SJCRH30 (cell line): ENCODE measurements at regions not wholly inside any gene's neighbourhood (a gene's known extent, or its start where the extent isn't known, plus 50 kb on each side); places are given as distances from the start of the nearest gene placed in this dataset.

ENCODE experiments used
- DNase-seq, 2 experiments: peaks; one replicate each; pipeline ENCODE4 v3.0.0-alpha.2; 2015 to 2020
- H3K27ac ChIP-seq: fragments of 250-450 bp; sonication (Bioruptor Pico); 2 replicates; pipeline ENCODE4 v1.5.1; 2020; ENCODE audit warnings: mild to moderate bottlenecking, moderate library complexity
- H3K27me3 ChIP-seq: fragments of 250-450 bp; sonication (Bioruptor Pico); 2 replicates; pipeline ENCODE4 v1.5.1; 2020; ENCODE audit warnings: mild to moderate bottlenecking, moderate library complexity
- H3K36me3 ChIP-seq: fragments of 250-450 bp; sonication (Bioruptor Pico); 2 replicates; pipeline ENCODE4 v1.5.1; 2020; ENCODE audit warnings: mild to moderate bottlenecking, moderate library complexity
- H3K4me1 ChIP-seq: fragments of 250-450 bp; sonication (Bioruptor Pico); 2 replicates; pipeline ENCODE4 v1.5.1; 2020; ENCODE audit warnings: mild to moderate bottlenecking, moderate library complexity
- H3K4me3 ChIP-seq: fragments of 250-450 bp; sonication (Bioruptor Pico); 2 replicates; pipeline ENCODE4 v1.5.1; 2020; ENCODE audit warnings: mild to moderate bottlenecking, moderate library complexity
- H3K9me3 ChIP-seq: fragments of 250-450 bp; sonication (Bioruptor Pico); replicated peaks from 2 replicates; pipeline ENCODE4 v1.5.1; 2020; ENCODE audit warnings: mild to moderate bottlenecking, moderate library complexity

DNA sequence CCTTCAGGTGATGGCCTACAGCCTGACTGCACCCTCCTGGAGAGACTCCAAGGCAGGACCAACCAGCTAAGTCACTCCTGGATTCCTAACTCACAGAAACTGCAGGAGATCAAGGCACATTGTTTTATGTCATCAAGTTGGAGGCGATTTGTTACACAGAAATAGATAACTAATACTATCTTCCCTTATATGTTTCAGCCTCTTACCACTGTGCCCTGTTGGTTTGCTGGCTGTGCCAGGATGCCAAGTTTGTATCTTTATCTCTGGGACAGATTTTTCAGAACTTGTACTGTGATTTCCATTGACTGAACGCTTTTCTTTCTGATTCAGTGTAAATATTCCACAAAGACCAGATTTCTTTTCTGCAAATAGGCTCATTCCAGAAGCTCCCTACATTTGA is 76.2 kb upstream of the OPCML start:
- no peak for DNase-seq
- H3K27me3 ChIP-seq, result no peaks in the 10 kb centered on the region
- H3K36me3 ChIP-seq, result no peaks in the 10 kb centered on the region
- no peaks in the 10 kb centered on the region for H3K9me3 ChIP-seq
- no peak overlapping the region for H3K4me3 ChIP-seq
- H3K4me1 ChIP-seq, result no peaks in the 10 kb centered on the region
- H3K27ac ChIP-seq, result no peak overlapping the region

DNA sequence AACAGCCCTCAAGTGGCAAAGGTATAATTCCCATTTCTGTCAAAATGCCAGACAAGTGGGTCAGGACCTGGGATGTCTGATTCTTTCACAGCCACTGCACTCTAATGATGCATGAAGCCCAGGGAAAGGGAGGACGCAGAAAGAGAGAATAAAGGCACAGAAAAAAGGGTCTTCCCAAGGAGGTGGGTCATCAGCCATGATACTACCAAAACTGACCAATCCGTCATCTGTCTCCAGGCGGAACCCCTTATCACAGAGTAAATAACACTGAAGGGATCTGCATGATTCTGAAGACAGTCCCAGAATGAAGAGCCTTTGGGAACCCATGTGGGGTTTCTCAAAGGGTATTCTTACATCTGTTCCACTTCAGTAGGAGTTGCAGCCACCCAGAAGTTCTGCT is 73.8 kb upstream of the OPCML start:
- Histone ChIP-seq H3K4me3 (no peak overlapping the region), H3K27ac (no peak overlapping the region), H3K27me3 (no peaks in the 10 kb centered on the region), H3K9me3 (no peaks in the 10 kb centered on the region), H3K36me3 (no peaks in the 10 kb centered on the region), H3K4me1 (no peaks in the 10 kb centered on the region)
- no peak for DNase-seq

DNA sequence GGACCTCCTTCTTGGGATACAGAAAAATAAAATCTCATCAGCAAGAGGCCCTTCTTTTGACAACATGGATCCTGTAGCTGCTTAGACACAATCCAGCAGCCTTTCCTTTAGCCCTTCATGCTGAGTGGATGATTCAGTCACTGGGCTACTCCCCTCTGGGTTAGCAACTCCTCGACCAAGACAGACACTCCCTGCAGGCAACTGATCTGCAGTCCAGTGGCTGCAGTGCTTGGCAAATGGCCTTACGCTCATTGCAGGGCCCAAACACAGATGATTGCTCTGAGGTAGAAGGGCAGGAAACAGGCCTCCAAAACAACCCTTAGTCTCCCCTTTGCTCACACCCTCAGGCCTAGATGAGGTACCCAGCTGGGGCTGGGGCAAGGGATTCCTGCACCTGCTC is 73.2 kb upstream of the OPCML start:
- Histone ChIP-seq H3K4me3 (no peak overlapping the region), H3K9me3 (no peaks in the 10 kb centered on the region), H3K27me3 (no peaks in the 10 kb centered on the region), H3K4me1 (no peaks in the 10 kb centered on the region), H3K27ac (no peak overlapping the region), H3K36me3 (no peaks in the 10 kb centered on the region)
- DNase-seq, result no peak

DNA sequence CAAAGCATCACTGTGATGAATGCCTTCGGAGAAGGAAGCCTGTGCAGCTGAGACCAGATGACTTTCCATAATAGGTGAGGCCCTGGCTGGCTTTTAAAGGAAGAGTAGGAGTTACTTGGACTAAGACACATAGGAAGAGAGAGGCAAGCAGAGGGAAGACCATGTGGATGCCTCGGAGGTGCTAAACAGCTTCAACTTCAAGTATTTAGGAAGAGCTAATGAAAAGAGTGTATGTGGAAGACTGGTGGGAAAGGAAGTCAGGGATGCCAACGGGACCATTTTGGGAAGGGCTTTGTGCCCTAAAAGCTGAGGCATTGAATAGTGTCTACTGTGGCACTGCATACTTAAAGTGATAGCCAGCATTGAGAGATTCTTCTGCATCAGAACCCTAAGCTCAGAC is 69.3 kb upstream of the OPCML start:
- H3K36me3 ChIP-seq, result no peaks in the 10 kb centered on the region
- no peak overlapping the region for H3K4me3 ChIP-seq
- H3K27me3 ChIP-seq, result no peaks in the 10 kb centered on the region
- H3K27ac ChIP-seq, result no peak overlapping the region
- no peak for DNase-seq
- H3K9me3 ChIP-seq, result no peaks in the 10 kb centered on the region
- no peaks in the 10 kb centered on the region for H3K4me1 ChIP-seq

DNA sequence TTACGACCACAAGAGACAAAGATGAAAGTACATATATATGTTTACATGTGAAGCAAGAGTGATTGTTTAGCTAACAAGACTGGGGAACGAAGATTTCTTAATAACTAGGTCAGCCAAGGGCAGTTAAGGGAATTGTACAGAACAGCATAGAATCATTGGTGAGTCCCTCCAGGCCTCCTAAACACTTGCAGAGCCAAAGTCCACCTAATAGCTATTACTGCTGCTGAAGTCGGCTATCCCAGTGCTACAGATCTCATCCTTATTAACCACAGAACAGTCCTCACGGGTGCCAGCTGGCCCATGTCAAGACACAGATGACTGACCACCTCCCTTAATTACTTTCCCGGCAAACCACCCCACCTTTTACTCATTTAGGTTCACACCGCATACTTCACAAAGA is 68.5 kb upstream of the OPCML start:
- no peak overlapping the region for H3K27ac ChIP-seq
- H3K27me3 ChIP-seq, result no peaks in the 10 kb centered on the region
- H3K4me1 ChIP-seq, result no peaks in the 10 kb centered on the region
- H3K9me3 ChIP-seq, result no peaks in the 10 kb centered on the region
- DNase-seq, result no peak
- H3K4me3 ChIP-seq, result no peak overlapping the region
- no peaks in the 10 kb centered on the region for H3K36me3 ChIP-seq

DNA sequence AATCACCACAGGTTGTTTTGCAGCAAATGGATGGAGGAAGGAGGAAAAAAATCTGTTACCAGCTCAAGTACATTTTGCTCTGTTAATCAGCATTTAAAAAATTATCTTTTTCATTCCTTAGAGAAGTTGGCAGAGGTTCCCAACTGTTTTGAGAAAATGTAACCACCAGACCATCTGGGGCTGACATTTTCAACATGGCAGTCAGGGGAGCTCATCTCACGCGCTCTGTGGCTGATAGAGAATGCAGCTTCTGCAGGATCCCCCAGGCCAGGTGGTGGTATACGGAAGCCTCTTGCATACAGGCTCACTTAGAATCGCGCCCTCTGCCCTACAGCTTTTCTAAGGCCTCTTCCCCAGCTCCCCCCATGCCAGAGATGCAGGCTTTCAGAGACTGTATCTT is 68.0 kb upstream of the OPCML start:
- no peaks in the 10 kb centered on the region for H3K4me1 ChIP-seq
- H3K4me3 ChIP-seq, result no peak overlapping the region
- no peak overlapping the region for H3K27ac ChIP-seq
- no peaks in the 10 kb centered on the region for H3K27me3 ChIP-seq
- H3K36me3 ChIP-seq, result no peaks in the 10 kb centered on the region
- DNase-seq, result no peak
- H3K9me3 ChIP-seq, result no peaks in the 10 kb centered on the region

DNA sequence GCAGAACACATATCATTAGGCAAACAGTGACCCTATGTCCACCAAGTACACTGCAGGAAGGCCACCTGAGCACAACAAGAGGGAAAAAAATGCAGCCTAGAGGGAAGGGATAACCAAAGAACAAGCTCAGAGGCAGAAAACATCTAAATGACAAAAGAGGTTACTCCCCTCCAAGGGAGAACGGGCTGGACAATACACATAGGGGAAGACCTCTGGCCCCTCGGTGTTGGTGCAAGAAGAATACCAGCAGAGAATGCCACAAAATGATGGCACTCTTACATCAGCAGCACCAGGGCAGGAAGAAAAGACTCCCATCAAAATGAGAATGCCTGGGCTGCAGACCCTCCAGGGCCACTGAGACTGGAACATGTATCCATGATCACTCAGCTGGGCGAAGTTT is 66.6 kb upstream of the OPCML start:
- no peak overlapping the region for H3K4me3 ChIP-seq
- DNase-seq, result no peak
- H3K9me3 ChIP-seq, result no peaks in the 10 kb centered on the region
- no peaks in the 10 kb centered on the region for H3K4me1 ChIP-seq
- H3K27me3 ChIP-seq, result no peaks in the 10 kb centered on the region
- no peak overlapping the region for H3K27ac ChIP-seq
- no peaks in the 10 kb centered on the region for H3K36me3 ChIP-seq

DNA sequence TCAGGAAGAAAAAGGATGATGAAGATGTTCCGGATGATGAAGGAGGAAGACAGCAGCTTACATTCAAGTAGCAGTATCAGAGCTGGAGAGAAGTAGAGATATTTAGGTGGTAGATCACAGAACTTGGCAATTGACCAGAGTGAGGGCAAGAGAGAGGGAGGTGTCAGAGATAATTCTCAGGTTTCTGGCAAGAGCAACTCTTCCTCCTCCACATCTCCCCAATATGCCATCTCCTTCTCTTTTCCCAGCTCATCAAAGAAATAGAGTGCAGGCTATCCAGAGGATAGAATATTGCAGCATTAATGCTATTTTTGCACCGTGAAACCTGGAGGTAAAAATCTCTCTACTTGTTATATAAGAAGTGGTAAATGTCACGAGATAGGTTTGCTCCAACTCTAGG is 64.9 kb upstream of the OPCML start:
- H3K27ac ChIP-seq, result no peak overlapping the region
- no peak for DNase-seq
- no peaks in the 10 kb centered on the region for H3K36me3 ChIP-seq
- no peak overlapping the region for H3K4me3 ChIP-seq
- no peaks in the 10 kb centered on the region for H3K9me3 ChIP-seq
- no peaks in the 10 kb centered on the region for H3K27me3 ChIP-seq
- no peaks in the 10 kb centered on the region for H3K4me1 ChIP-seq

DNA sequence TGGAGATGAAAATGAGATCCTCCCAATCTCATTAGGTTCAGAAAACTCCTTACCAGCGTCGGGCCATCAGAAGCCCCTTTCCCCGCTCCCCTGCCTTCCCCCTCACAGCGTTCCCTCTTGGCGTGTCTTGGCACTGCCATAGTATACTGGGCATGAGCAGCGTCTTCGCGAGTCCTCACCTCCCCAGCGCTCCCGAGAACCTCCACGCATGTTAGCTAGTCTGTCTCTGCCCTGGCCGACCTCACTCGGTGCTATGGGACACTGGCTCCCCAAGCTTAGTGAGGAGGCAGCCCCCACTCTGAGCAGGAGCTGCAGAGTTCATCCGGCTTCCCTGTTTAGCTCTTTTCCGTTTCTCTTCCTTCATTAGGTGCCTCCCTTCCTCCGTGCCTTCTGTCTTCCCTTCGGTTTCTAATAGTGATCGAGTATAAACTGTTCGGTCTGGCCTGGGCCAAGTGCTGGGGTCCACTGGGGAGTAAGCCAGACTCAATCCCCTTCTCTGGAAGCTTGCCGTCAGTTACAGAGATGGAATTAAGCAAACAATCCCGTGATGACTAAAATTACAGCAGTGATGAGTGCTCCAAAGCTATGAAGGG is 63.8 kb upstream of the OPCML start:
- Histone ChIP-seq H3K27ac (no peak overlapping the region), H3K9me3 (no peaks in the 10 kb centered on the region), H3K36me3 (no peaks in the 10 kb centered on the region), H3K4me3 (no peak overlapping the region), H3K4me1 (no peaks in the 10 kb centered on the region), H3K27me3 (no peaks in the 10 kb centered on the region)
- no peak for DNase-seq

DNA sequence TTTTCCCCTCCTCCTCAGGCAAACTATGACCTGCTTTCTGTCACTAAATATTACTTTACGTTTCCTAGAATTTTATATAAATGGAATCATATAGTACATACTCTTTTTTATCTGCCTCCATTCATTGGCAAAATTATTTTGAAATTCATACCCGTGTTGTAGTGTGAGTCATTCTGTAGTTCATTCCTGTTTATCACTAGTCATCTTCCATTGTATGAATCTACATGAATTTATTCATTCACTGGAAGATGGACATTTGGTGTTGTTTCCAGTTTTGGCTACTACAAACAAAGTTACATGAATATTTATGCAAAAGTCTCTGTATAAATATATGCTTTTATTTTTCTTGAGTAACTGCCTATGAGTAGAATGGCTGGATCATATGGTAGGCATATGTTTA is 60.7 kb upstream of the OPCML start:
- no peaks in the 10 kb centered on the region for H3K4me1 ChIP-seq
- H3K36me3 ChIP-seq, result no peaks in the 10 kb centered on the region
- no peaks in the 10 kb centered on the region for H3K9me3 ChIP-seq
- no peak overlapping the region for H3K4me3 ChIP-seq
- no peaks in the 10 kb centered on the region for H3K27me3 ChIP-seq
- DNase-seq, result no peak
- H3K27ac ChIP-seq, result no peak overlapping the region

DNA sequence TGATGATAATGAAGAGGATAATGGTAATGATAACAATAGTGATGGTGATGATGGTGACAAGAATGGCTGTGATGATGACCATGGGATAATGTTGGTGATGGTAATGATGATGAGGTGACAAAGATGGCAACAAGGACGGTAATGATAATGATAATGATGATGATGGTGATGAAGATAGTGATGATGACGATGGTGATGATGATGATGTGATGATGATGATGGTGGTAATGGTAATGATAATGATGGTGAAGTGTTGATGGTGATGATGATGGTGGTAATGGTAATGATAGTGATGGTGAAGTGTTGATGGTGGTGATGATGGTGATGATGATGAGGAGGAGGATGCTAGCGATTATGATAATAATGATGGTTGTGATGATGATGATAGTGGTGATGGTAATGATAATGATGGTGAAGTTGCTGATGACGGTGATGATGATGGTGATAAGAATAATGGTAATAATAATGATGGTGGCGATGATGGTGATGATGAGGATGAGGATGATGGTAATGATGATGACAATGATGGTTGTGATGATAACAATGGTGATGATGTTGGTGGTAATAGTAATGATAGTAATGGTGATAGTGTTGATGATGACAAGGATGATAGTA is 54.7 kb upstream of the OPCML start:
- no peaks in the 10 kb centered on the region for H3K9me3 ChIP-seq
- no peaks in the 10 kb centered on the region for H3K36me3 ChIP-seq
- H3K4me1 ChIP-seq, result no peaks in the 10 kb centered on the region
- no peak overlapping the region for H3K4me3 ChIP-seq
- DNase-seq, result no peak
- H3K27ac ChIP-seq, result no peak overlapping the region
- H3K27me3 ChIP-seq, result no peaks in the 10 kb centered on the region

DNA sequence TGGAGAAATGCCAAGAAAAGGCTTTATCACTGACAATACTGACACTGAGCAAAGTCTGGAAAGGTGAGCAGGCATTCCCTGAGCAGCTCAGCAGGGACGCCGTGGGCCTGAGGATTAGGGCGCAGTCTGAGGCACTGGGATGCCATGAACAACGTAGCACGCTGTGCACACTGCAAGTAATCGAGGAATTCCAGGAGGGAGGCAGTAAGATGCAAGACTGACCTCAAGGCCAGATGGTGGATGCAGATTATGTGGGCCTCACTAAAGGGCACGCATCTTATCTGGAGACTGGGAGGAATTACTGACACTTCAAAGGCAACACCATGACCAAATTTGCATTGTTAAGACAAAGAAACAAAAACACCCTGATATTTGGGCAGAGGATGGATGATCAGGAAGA is 50.4 kb upstream of the OPCML start:
- no peak overlapping the region for H3K27ac ChIP-seq
- no peaks in the 10 kb centered on the region; the same call in 1 of the 2 replicates for H3K27me3 ChIP-seq
- no peaks in the 10 kb centered on the region for H3K9me3 ChIP-seq
- H3K4me3 ChIP-seq, result no peak overlapping the region
- DNase-seq, result no peak
- no peaks in the 10 kb centered on the region for H3K4me1 ChIP-seq
- H3K36me3 ChIP-seq, result no peaks in the 10 kb centered on the region

DNA sequence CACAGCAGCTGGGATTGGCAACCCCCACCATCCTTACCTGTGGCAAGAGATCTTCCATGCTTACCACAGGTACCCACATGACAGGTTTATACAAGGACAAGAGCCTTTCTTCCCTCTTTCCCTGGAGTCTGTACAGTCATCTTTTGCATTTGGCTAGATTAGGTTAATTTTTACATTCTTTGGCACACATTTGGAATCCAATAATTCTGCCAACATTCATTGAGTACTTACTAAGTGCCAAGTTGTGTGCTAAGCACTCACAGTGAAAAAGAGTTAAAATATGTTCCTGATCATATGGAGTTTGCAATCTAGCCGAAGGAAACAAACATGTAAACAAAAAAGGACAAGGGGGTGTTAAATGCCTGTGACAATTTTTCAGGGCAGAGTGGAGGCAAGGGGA is 50.0 kb upstream of the OPCML start:
- no peaks in the 10 kb centered on the region for H3K36me3 ChIP-seq
- H3K27ac ChIP-seq, result no peak overlapping the region
- H3K27me3 ChIP-seq, result no peaks in the 10 kb centered on the region; the same call in 1 of the 2 replicates
- H3K4me1 ChIP-seq, result no peaks in the 10 kb centered on the region
- no peaks in the 10 kb centered on the region for H3K9me3 ChIP-seq
- no peak for DNase-seq
- no peak overlapping the region for H3K4me3 ChIP-seq
